HG03196 (cell line): ENCODE measurements at regions not wholly inside any gene's neighbourhood (a gene's known extent, or its start where the extent isn't known, plus 50 kb on each side); places are given as distances from the start of the nearest gene placed in this dataset.

Experiments used
- ATAC-seq: cut with Tn5 transposase; IDR thresholded peaks from one replicate; pipeline ENCODE4 v1.9.1; 2021; ENCODE audit not compliant: unreplicated experiment

DNA sequence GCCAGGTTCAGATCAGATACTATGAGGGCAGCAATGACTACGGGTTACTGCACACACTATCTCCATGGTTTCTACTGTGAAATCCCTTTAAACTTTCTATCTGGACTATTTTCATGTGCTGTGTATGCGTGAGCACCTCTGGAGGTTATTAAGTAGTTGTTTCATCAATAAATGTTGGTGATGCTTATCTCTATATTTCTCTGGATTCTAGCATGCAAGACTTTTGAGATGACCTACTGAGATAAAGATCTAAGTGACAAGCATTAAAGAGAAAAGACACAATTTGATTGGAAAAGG lies 194.0 kb downstream of the NRIP1 start:
- no peak for ATAC-seq

DNA sequence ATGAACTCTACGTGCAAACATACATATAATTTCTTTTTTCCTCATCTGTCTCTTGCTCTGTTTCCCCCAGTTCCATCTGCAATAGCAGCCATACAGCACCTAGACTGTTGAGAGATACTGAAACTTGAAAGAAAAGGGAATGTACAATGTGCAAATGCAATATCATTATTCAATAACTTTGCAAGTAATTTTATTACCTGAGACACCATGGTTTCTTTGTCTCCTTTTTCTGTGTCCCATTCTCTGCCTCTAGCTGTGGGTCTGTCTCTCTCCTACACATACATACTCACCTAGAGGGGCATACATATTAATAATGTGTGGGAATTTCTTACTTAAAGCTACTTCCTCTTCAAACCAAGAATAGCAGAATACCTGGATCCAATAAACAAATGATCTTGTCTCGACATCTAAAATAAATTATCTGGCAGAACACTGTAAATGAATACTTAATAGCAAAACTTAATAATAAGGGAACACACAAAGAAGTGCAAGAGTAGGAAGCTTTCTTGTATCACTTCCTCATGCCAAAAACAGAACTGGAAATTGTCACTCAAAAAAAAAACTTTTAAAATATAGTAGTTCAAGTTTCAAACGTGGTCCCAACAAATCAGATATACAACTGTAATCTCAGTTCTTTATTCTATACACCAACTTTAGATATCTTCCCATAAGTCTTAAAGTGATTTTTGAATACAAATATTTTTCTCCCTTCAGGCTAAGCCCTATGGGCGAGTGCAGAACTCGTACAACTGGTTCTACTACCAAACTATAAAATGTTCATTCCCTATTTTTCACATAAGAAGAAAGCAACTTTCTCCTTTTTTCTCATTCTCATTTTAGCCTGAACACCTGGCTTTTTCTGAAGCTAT lies 194.6 kb downstream of the NRIP1 start:
- ATAC-seq = no peak

DNA sequence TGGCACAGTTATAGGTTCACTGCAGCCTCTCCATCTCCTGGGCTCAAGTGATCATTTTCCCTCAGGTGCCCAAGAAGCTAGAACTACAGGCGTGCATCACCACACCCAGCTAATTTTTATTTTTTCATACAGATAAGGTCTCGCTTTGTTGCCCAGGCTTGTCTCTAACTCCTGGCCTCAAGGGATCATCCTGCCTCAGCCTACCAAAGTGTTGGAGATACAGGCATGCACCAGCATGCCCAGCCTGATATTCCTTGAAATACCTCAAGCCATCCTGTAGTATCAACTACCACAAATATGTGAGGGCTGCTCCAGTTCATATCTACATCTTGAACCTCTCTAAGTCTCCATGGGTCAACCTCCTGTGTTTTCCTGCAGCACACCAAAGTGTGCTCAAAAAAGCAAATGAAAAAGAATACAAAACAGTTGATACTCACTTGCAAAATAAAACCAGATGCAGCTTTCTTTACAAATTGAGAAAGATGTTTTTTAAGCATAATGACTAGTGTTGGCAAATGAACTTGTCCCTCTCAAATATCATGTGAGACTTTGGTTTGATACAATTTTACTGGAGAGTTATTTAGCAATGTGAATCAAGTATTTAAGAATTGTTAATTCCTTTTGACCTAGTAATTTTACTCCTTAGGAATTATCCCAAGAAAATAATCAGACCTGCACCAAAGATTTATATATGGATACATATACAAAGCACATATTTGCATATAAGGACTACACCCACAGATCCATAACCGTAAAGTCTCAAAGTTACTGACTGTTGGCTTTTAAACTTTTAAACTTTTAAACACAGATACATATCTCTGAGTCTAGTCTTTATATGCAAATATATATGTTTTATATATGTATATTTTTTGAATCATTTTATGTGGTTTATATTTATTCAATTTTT lies 197.7 kb downstream of the NRIP1 start:
- no peak for ATAC-seq

DNA sequence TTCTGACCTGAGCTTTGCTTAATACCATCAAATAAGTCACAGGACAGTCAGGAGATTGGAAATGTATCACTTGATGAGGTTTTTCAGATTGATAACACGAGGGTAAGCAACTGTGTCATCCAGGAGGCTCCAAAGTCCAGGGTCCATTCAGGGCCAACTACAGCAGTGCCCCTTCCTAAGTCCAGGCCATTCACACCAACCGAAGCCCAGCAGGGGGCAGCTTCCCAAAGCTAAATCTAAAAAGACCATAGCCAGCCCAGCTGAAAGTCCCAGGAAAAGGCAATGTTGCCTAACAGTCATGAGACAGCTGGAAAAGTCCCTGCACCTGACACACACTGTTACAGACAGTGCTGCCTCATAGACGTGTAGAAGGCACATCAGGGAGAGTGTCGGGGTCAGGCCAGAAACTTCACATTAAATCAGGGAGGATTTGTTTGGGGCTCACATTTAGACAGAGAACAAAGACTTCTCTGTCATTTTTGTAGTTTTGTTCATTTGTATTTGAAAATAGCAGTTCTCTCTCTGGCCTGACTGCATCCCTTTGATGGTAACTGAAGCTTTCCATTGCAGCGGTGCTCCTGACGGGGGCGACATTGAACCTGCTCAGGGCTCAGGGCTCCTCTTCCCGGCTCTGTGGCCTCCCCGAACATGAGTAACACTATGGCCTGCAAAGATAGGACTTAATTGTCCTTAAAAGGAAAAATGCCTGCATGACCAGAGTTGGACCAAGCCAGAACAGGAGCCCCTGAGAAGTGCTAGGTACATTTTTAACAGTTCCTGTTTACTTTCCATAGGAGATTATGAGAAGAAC lies 200.4 kb downstream of the NRIP1 start:
- ATAC-seq = peak; percentile 71

DNA sequence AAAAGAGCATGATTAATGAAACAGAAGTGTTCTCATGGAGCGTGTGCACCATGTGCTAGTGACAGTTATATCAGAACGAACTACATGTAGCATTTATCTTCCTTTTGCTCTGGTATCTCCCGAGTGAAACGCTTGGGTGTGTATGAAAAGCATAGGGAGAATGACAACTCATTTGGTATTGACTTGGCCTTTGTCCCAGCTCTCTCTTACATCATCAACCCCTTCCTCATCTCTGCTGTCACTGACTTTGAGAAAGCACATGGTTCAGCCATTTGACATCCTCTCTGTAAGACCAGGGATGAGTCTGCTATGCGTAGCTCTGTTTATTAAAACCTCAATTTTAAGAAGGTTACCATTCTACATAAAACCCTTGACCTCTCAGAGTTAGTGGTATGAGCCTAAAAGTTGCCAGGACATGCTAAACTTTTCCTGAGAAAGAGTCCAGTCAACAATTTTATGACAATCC lies 201.0 kb downstream of the NRIP1 start:
- ATAC-seq = no peak

DNA sequence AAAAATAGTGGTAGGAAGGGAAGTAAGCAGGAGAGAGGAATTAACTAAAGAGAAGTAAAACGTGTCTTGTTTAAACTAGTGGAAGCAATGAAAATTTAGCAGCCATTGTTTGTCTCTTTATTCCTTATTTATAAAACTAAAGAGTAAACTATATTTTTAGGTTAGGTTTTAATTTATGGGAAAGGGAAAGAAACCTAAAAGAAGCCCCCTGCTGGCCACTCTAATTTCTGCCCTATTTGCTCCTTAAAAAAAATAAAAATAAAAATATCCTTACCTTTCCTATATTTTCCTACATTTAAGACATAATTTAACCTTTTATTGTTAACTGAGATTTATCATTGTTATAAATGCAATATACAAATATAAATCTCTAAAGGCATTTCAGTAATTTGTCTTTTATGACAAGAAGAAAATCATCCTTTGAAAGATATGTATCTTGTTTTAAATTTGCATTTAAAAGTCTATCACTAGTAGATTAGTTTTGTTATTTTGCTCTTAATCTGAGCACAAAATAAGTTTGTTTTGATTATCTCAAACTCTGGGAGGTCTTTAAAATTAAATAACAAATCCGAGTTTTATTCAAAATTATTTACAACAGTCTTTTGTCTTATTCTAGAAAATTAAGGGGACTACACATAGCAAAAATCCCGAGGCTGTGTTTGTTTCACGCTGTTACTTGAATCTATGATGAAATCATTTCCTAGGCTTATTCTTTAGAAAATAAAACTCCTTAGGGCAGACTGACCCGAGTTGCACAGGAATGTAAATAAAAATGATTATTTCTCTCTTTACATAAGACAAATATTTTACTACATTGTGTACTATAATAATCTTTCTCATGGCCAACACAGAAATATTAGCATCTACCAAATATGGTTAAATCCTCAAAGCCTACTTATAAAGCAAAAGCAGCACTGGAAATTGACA lies 201.7 kb downstream of the NRIP1 start:
- ATAC-seq = no peak

DNA sequence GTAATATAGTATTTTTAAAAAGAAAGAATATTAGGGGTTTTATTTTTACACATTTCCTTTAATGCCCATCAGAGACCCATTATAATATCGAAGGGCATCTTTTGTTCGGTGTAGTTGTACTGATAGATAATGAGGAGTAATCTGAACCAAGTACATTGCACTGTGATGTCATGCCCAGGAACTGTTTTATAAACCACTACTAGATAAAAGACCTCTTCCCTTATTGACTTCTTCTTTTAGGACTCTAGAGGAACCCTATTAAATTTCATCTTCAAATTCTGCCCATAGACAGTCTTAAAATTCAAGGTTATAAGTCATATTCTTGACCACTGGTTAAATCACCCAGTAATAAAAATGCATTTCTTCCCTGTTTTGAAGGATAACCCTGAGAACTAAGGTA lies 206.5 kb downstream of the NRIP1 start:
- no peak for ATAC-seq

DNA sequence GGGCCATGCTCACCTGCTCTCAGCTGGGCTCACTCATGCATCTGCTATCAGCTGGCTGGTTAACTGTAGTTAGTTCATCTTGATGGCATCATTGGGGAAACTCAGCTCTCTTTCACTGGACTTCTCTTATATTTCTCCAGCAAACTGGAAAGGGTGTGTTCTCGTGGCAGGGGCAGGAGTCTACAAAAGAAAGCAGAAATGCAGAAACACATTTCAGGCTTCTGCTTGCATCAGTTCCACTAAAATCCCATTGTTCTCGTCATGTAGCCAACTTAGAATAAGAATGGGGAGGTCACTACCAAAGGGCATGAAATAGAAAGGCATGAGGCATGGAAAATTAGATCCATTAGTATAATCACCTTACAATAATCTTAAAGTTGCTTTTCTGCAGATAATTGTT lies 207.3 kb downstream of the NRIP1 start:
- no peak for ATAC-seq

DNA sequence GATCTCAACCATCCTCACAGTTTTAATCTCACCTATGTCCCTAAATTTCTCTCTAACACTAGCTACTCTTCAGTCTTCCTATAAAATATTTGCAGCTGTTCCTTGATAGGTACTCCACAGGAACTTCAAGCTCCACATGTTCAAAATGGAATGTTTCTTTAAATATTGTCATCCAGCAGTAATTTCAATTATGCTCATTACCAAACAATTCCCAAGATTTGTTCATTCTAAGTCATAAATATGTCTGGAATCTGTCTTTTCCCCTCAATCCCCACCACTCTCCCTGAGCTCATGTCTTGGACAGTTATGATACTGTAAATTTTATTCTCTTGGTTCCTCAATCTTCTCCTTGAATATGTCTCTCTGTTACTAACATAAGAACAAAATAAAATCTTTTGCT lies 214.4 kb downstream of the NRIP1 start:
- no peak for ATAC-seq

DNA sequence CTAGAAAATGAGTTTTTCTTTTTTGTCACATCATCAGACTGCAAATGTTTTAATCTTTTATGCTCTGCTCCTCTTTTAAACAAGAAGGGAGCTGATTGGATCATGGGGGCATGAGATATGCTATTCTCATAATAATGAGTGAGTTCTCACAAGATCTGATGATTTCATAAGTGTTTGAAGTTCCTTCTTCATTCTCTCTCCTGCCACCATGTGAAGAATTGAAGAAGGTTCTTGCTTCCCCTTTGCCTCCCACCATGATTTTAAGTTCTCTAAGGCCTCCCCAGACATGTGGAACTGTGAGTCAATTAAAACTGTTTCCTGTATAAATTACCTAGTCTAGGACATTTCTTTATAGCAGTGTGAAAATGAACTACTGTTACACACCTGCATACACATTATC lies 218.2 kb downstream of the NRIP1 start:
- no peak for ATAC-seq

DNA sequence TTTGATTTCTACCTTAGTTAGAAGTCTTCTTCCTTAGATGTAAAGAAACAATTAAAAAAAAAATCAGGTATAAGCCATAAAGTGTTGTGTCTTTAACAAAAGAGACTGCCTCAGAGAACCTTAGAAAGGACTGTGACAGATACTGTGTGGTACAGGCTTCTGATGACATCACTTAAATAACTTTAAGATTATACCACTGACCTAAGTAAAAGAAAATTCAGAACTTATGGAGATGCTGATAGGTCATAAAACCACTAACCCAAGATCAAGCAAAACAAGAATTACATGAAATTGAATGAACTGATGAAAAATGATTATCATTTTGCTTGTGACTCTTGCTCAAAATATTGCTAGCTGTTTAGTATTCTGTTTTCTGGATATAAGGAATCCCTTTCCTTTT lies 220.8 kb downstream of the NRIP1 start:
- ATAC-seq = no peak

DNA sequence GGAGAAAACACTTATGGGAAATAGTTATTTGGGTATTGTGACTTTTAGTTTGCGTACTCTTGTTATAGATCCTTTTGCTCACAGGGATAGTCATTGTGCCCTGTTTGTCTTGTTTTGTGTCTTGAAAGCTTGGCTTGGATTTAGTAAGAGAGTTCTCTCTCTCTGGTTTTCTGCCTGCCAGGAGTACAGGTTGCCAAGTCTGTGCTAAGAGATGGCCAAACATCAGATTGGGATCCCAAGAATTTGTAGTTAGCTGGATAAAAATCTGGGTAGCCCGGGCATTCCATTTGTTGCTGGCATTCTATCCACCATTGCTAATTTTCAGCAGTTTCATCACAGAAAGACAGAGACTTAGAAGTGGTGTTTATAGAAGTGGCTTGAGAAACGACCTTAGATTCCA lies 222.2 kb downstream of the NRIP1 start:
- no peak for ATAC-seq

DNA sequence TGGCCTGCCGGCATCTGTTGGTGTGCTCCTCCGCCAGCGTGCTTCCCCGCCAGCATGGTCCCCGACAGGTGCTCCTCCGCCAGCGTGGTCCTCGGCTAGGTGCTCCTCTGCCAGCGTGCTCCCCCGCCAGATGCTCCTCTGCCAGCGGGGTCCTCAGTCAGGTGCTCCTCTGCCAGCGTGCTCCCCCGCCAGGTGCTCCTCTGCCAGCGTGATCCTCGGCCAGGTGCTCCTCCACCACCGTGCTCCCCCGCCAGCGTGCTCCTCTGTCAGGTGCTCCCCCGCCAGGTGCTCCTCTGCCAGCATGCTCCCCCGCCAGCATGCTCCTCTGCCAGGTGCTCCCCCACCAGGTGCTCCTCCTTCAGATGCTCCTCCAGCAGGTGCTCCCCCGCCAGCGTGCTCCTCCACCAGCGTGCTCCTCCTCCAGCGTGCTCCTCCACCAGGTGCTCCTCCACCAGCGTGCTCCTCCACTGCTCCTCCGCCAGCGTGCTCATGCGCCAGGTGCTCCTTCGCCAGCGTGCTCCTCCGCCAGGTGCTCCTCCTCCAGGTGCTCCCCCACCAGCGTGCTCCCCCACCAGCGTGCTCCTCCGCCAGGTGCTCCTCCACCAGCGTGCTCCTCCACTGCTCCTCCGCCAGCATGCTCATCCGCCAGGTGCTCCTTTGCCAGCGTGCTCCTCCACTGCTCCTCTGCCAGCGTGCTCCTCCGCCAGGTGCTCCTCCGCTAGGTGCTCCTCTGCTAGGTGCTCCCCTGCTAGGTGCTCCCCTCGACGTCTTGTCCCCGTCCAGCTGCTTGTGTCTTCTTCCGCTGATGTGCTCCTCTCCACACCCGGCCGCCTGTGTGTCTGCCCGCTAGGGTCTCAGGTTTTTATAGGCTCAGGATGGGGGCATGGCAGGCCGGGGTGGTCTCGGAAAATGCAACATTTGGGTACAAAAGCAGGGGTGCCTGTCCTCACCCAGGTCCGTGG lies 223.0 kb downstream of the NRIP1 start:
- ATAC-seq = no peak

DNA sequence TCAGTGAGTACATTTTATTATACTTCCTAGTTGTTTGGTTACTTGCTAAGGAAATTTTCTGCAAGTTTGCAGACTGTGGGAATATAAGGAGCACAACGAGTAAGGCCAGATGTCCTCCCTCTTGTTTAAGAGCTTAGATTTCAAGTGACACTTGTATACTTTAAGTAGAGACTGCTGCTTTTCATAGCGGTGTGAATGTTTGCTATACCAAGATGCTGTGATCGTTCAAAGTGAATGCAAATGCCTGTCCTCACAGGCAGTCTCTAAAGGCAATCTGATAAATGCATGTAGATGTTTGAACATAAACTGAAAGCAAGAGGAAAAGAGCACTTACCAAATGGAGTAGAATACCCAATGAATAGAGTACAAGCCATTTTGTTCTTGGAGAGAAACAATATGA lies 226.4 kb downstream of the NRIP1 start:
- ATAC-seq = no peak

DNA sequence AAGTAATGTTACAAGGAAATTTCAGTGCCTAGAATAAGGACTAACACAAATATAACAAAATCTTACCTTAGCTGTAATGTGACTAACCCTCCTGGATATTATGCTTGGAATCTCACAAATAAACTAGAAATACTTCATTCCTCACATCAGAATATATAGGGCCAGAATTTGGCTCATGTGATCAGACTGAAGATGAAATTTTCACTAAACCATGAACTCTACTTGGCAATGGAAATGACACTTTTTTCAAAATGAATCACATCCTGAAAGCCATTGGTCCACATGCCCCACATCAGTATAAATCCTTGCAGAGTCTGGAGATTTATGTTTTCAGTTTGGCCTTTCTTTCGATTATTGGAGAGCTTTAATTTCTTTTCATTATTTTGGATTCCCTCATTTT lies 227.8 kb downstream of the NRIP1 start:
- no peak for ATAC-seq

DNA sequence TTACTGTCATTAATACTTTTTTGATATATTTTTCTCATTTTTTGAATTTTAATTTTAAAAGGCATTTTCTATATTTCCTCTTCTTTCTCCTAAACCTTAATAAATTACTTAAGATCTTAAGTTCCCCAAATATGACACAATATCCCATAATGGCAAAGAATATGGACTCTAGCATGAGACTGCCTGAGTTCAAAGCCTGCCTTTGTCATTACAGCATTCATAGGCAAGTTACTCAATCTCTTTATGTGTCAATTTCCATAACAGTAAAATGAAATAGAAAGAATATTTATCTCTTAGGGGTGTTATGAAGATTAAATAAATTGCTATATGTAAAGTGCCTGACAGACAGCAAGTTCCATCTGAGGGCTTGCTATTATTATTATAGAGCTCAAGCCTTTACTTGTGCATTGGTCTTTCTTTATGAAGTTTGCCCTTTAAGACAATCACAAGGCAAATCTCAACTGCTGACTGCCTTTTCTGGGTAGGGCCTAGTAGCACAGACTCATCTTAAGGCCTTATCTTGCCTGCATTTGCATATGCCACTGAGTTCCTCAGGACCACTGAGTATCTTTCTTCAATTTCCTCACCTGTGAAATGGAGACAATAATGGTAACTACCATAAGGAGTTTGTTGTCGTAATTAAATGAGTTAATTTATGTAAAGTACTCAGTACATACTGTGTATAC lies 231.0 kb downstream of the NRIP1 start:
- no peak for ATAC-seq

DNA sequence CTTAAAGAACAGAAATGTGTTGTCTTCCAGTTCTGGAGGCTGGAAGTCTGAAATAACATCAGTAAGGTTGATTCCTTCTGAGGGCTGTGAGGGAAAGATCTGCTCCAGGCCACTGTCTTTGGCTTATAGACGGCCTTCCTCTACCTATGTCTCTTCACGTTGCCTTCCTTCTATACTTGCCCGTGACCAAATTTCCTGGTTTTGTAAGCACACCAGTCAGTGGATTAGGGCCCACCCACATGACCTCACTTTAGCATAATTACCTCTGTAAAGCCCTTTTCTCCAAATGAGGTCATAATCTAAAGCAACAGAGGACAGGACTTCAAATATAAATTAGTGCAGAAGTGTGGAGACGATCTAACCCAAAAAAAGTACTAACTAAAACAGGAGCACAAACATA lies 231.6 kb downstream of the NRIP1 start:
- no peak for ATAC-seq

DNA sequence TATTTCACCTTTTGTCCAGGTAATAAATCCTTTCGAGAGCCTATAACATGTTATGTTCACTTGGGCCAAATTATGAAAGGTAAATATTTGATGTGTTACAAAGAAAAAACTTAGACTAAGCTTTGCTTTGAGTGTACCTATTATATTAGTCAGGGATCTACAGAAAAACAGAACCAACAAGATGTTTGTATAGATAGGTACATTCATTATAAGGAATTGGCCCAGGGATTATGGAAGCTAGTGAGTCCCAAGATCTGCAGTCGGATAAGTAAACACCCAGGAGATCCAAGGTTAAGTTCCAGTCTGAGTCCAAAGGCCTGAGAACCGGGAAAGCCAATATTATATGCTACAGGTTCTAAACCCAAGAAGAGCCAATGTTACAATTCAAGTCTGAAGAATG lies 234.5 kb downstream of the NRIP1 start:
- no peak for ATAC-seq

DNA sequence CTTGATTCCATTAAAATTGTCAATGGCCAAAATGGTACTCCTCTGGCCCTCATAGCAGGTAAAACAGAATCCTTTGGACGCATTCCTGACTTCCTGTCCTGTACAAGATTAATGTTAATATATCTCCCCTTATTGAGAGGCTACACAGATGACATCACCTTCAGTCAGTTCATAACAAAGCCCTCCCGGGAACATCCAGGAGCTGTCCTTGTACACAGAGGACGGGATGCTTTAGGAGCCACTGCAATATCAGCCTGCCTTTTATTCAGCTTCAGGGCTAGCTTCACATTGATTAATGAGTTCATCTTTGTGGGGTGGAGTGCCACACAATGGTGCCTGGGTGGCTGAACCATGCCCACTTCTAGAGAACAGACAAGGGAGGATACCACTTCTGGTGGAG lies 235.1 kb downstream of the NRIP1 start:
- ATAC-seq = no peak
